GM12878 (cell line): ENCODE measurements at regions not wholly inside any gene's neighbourhood (a gene's known extent, or its start where the extent isn't known, plus 50 kb on each side); places are given as distances from the start of the nearest gene placed in this dataset.

Experiments
- ATAC-seq: fragments of 200-7000 bp; cut with Tn5 transposase; 3 replicates; pipeline ENCODE4 v1.9.1; 2020; ENCODE audit warnings: mild to moderate bottlenecking, moderate library complexity
- BruUV-seq: library from RNA; stranded (reverse); fragments of 400-500 nt; replicated peaks from 2 replicates; lab custom pipeline; 2021; lab: Mats Ljungman, UMichigan
- CTCF ChIA-PET: fragments of 300-600 bp; sonication (Branson Sonifier 250); formaldehyde crosslinking; extraction: SDS; loops from one replicate; lab custom pipeline; 2021; ENCODE audit warnings: inconsistent platforms; lab: Yijun Ruan, JAX
- POLR2A ChIA-PET: fragments of 350-600 bp; formaldehyde crosslinking; extraction: SDS; loops from one replicate; lab custom pipeline; 2021; ENCODE audit warnings: inconsistent platforms; lab: Charles Lee
- RAD21 ChIA-PET: fragments of 300-600 bp; sonication (Branson Sonifier 250); formaldehyde crosslinking; loops from one replicate; lab custom pipeline; 2023; ENCODE audit warnings: antibody characterized with exemption; ENCODE audit not compliant: unreplicated experiment; lab: Charles Lee
- SMC1A ChIA-PET: fragments of 300-600 bp; sonication (Branson Sonifier 250); formaldehyde crosslinking; loops from one replicate; lab custom pipeline; 2023; ENCODE audit not compliant: unreplicated experiment, uncharacterized antibody; lab: Charles Lee
- DNase-seq: peaks from one replicate; pipeline ENCODE4 v3.0.0-alpha.2; 2011; ENCODE audit warnings: low read depth, low spot score
- FAIRE-seq: peaks from 3 replicates; lab custom pipeline; 2011; peaks lifted over from hg19 to GRCh38; lab: Jason Lieb, UNC
- H2AFZ ChIP-seq: 2 replicates; pipeline ENCODE4 v1.6.0; 2011; ENCODE audit warnings: low read depth, low read length, control low read depth; ENCODE audit not compliant: control insufficient read depth
- H3K27ac ChIP-seq: 2 replicates; pipeline ENCODE4 v1.5.1; 2011; ENCODE audit warnings: control low read depth; ENCODE audit not compliant: control insufficient read depth, insufficient read depth
- H3K27me3 ChIP-seq, 2 experiments: replicated peaks in 1 of 2; 2 replicates each; pipeline versions ENCODE4 v1.6.0 to v1.6.1; 2011; ENCODE audit warnings: low read length in 1 of 2; ENCODE audit not compliant: control insufficient read depth in 2 of 2, insufficient read depth in 2 of 2
- H3K36me3 ChIP-seq, 2 experiments: 2 replicates each; pipeline ENCODE4 v1.5.1; 2011; ENCODE audit warnings: low read length in 1 of 2; ENCODE audit not compliant: control insufficient read depth in 2 of 2, insufficient read depth in 2 of 2
- H3K4me1 ChIP-seq: 2 replicates; pipeline ENCODE4 v1.6.1; 2011; ENCODE audit warnings: mild to moderate bottlenecking, low read length, moderate library complexity, mixed read lengths; ENCODE audit not compliant: control insufficient read depth, insufficient read depth
- H3K4me2 ChIP-seq: 2 replicates; pipeline ENCODE4 v1.6.0; 2011; ENCODE audit warnings: control low read depth; ENCODE audit not compliant: control insufficient read depth, insufficient read depth
- H3K4me3 ChIP-seq: fragments of 200-600 bp; sonication (generic); 2 replicates; pipeline ENCODE4 v1.5.1; 2016
- H3K79me2 ChIP-seq: 2 replicates; pipeline ENCODE4 v1.6.0; 2011; ENCODE audit warnings: low read length; ENCODE audit not compliant: control insufficient read depth, insufficient read depth
- H3K9ac ChIP-seq: 2 replicates; pipeline ENCODE4 v1.8.0; 2011; ENCODE audit warnings: low read length, control low read depth, mixed read lengths; ENCODE audit not compliant: control insufficient read depth, insufficient read depth
- H3K9me3 ChIP-seq: replicated peaks from 3 replicates; pipeline ENCODE4 v1.5.1; 2011; ENCODE audit warnings: mild to moderate bottlenecking, low read length; ENCODE audit not compliant: control insufficient read depth, insufficient read depth
- H4K20me1 ChIP-seq: 2 replicates; pipeline ENCODE4 v1.6.0; 2011; ENCODE audit not compliant: control insufficient read depth, insufficient read depth
- BRCA1 ChIP-seq: IDR thresholded peaks from 2 replicates; pipeline ENCODE4 v1.6.1; 2011; ENCODE audit warnings: low read depth, low read length, improper control_type of control experiment
- GABPA ChIP-seq: IDR thresholded peaks from 2 replicates; pipeline ENCODE4 v1.6.1; 2014; ENCODE audit warnings: antibody characterized with exemption, low read depth, mild to moderate bottlenecking, inconsistent platforms
- HDAC6 ChIP-seq: fragments of 200-600 bp; sonication (generic); IDR thresholded peaks from one replicate; pipeline ENCODE4 v1.8.0; 2017; ENCODE audit warnings: antibody characterized with exemption; ENCODE audit not compliant: unreplicated experiment
- PAX8 ChIP-seq: fragments of 450-650 bp; IDR thresholded peaks from 2 replicates; pipeline ENCODE4 v1.6.1; 2017; ENCODE audit warnings: mild to moderate bottlenecking, moderate library complexity
- PML ChIP-seq: IDR thresholded peaks from 2 replicates; pipeline ENCODE4 v1.6.1; 2012; ENCODE audit warnings: low read length, inconsistent platforms
- POU2F2 ChIP-seq: IDR thresholded peaks from 3 replicates; pipeline ENCODE4 v1.6.1; 2011; ENCODE audit warnings: low read depth, mild to moderate bottlenecking, low read length, borderline replicate concordance
- STAT1 ChIP-seq: fragments of 450-650 bp; conservative IDR thresholded peaks from 2 replicates; pipeline ENCODE4 v1.6.1; 2014; ENCODE audit warnings: antibody characterized with exemption, mild to moderate bottlenecking
- ZNF687 ChIP-seq: fragments of 450-650 bp; IDR thresholded peaks from 2 replicates; pipeline ENCODE4 v1.6.1; 2017; ENCODE audit warnings: mild to moderate bottlenecking, moderate library complexity
- WGBS: methylation state at CpG from one replicate; pipeline ENCODE4 v1.1.6; 2016; ENCODE audit warnings: low lambda C conversion rate; ENCODE audit not compliant: insufficient replicate concordance, insufficient coverage; ENCODE audit errors: missing lambda C conversion rate; 5-methylcytosine and 5-hydroxymethylcytosine counted together
- in situ Hi-C: fragments of 300-500 bp; cut with MboI; formaldehyde crosslinking; loops from 9 replicates; pipeline ENCODE4 v1.14.3; 2018; ENCODE audit warnings: mixed read lengths
- intact Hi-C: fragments of 100-400 bp; cut with micrococcal nuclease; formaldehyde crosslinking; loops from one replicate; pipeline ENCODE4 v1.14.2; 2022; ENCODE audit not compliant: unreplicated experiment

- SMC1A ChIA-PET, result no interaction called here
- H3K9ac ChIP-seq, result no peak overlapping the region
- no TSS peak for BruUV-seq
- FAIRE-seq (no peak), DNase-seq (no peak), ATAC-seq (no peak)
- no peaks in the 10 kb centered on the region for H3K9me3 ChIP-seq
- no peak overlapping the region for H2AFZ ChIP-seq
- no peak overlapping the region for H3K4me3 ChIP-seq
- no peaks in the 10 kb centered on the region for H3K4me1 ChIP-seq
- in situ Hi-C loops, result no loop called here
- RAD21 ChIA-PET, result no interaction called here
- intact Hi-C loops, result no loop called here
- no peak for TF ChIP-seq PAX8
- H3K27me3 ChIP-seq, result no peaks in the 10 kb centered on the region
- no peaks in the 10 kb centered on the region for H4K20me1 ChIP-seq
- no peak overlapping the region for H3K27ac ChIP-seq
- 3% methylated on average over 2 of the region's 2 CpGs for WGBS
- no peaks in the 10 kb centered on the region for H3K36me3 ChIP-seq
- POLR2A ChIA-PET, result no interaction called here
- H3K4me2 ChIP-seq, result no peak overlapping the region
- CTCF ChIA-PET, result interaction anchor here (0.8 kb wide), 1 partner anchor 10 kb away, joined by 3 read pairs; no protein-coding TSS in a partner anchor
- H3K79me2 ChIP-seq, result no peaks in the 10 kb centered on the region
Measured at GRCh38 chr2:152944099-152944498, 225.7 kb downstream of the ARL6IP6 start.

DNA sequence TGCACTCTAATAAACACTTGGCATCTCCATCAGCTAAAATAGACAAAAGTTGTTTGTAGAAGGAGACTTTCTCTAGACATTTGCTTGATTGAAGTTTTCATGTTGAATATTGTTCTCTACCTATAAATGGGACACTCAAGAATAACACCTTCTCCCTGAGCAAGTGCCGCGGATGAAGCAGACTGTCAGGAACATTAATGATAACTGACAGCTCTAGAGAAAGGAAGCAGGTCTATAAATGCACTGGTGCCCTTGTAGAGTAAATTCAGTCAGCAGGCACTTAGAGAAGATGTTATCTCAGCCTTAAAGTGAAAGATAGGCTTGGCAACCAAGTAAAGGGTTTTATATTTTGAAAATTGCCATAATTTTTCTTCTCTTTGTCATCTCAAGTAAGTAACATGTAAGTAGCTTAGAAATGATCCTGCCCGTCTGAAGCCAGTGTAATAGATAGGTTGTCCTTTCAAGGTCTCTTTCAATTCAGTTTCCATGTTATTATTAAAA is 224.6 kb downstream of the ARL6IP6 start:
- no peak overlapping the region for H3K4me3 ChIP-seq
- H3K9ac ChIP-seq, result no peak overlapping the region
- no peaks in the 10 kb centered on the region for H3K36me3 ChIP-seq
- H2AFZ ChIP-seq, result no peak overlapping the region
- in situ Hi-C loops (no loop called here), intact Hi-C loops (no loop called here)
- FAIRE-seq (no peak), DNase-seq (no peak), ATAC-seq (no peak)
- H3K27ac ChIP-seq, result no peak overlapping the region
- TF ChIP-seq STAT1 (no peak), POU2F2 (no peak), ZNF687 (no peak), HDAC6 (no peak), PML (no peak), GABPA (no peak), BRCA1 (no peak)
- POLR2A ChIA-PET, result no interaction called here
- no peak overlapping the region for H3K4me2 ChIP-seq
- H3K4me1 ChIP-seq, result no peaks in the 10 kb centered on the region
- no TSS peak for BruUV-seq
- RAD21 ChIA-PET, result no interaction called here
- SMC1A ChIA-PET, result no interaction called here
- no peaks in the 10 kb centered on the region for H3K27me3 ChIP-seq
- no peaks in the 10 kb centered on the region for H3K79me2 ChIP-seq
- no peaks in the 10 kb centered on the region for H3K9me3 ChIP-seq
- CTCF ChIA-PET, result no interaction called here
- H4K20me1 ChIP-seq, result no peaks in the 10 kb centered on the region
- 64% methylated on average over 3 of the region's 3 CpGs for WGBS
